Activated naive CD8-positive, alpha-beta T cell (primary cell): ENCODE measurements at regions not wholly inside any gene's neighbourhood (a gene's known extent, or its start where the extent isn't known, plus 50 kb on each side); places are given as distances from the start of the nearest gene placed in this dataset.

Source experiments
- H3K27ac Mint-ChIP-seq: one replicate; pipeline ENCODE4 v1.8.0; 2021; ENCODE audit warnings: mixed read lengths
- H3K27me3 Mint-ChIP-seq: one replicate; pipeline ENCODE4 v1.8.0; 2021; ENCODE audit warnings: mixed read lengths
- H3K36me3 Mint-ChIP-seq: one replicate; pipeline ENCODE4 v1.8.0; 2021; ENCODE audit warnings: mixed read lengths
- H3K4me1 Mint-ChIP-seq: one replicate; pipeline ENCODE4 v1.8.0; 2021; ENCODE audit warnings: low read depth, mixed read lengths
- H3K4me3 Mint-ChIP-seq: one replicate; pipeline ENCODE4 v1.8.0; 2021; ENCODE audit warnings: mild to moderate bottlenecking, mixed read lengths
- H3K9me3 Mint-ChIP-seq: one replicate; pipeline ENCODE4 v1.8.0; 2021; ENCODE audit warnings: low read depth, mixed read lengths

GRCh38 chr2:111710613-111711012 lies 173.4 kb downstream of the ANAPC1 start:
- peaks cover 2% of the 10 kb centered on the region for H3K27me3 Mint-ChIP-seq
- no peak overlapping the region for H3K4me3 Mint-ChIP-seq
- peaks cover 6% of the 10 kb centered on the region for H3K4me1 Mint-ChIP-seq
- H3K36me3 Mint-ChIP-seq: no peaks in the 10 kb centered on the region
- no peaks in the 10 kb centered on the region for H3K9me3 Mint-ChIP-seq
- no peak overlapping the region for H3K27ac Mint-ChIP-seq

DNA sequence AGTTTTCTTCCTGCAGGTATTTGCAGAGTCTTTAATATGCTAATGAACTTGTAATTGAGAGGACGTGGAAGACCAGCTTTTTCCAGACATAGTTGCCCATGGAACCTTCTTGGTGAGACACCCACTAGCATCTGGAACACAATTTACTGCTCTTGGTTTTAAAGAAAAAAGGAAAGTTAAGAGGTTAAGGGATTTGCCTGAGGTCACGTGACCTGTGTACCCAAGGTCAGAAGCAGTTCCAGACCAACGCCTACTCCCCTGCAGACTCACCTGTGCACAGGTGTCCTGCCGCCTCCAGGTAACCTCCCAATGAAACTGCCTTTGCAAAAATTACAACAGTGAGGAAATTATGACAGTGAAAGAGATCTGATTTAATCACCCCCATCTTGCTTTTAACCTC lies 172.7 kb downstream of the ANAPC1 start:
- peaks cover 2% of the 10 kb centered on the region for H3K27me3 Mint-ChIP-seq
- no peaks in the 10 kb centered on the region for H3K9me3 Mint-ChIP-seq
- no peaks in the 10 kb centered on the region for H3K36me3 Mint-ChIP-seq
- no peaks in the 10 kb centered on the region for H3K4me1 Mint-ChIP-seq
- H3K4me3 Mint-ChIP-seq: no peak overlapping the region
- H3K27ac Mint-ChIP-seq: no peak overlapping the region

DNA sequence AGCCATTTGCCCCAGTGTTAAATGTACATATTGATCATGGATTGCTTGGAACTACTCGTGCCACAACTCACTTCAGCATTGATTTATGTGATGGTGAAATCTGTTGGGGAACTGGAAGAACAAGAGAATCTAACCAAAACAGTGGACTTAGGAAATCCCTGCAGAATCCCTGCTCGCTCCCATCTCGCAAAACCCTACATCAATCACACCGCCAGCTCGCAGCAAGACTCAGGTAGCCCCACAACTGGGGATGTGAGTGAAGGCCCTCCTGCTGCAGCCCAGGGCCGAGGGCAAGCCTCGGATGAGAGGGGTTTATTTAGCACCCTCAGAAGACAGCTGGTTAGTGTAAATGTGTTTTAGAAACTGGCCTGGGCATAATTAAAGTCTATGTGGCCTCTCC lies 171.6 kb downstream of the ANAPC1 start:
- Mint-ChIP-seq H3K4me1 (no peaks in the 10 kb centered on the region), H3K4me3 (no peak overlapping the region), H3K27me3 (peaks cover 2% of the 10 kb centered on the region), H3K27ac (no peak overlapping the region), H3K9me3 (no peaks in the 10 kb centered on the region), H3K36me3 (no peaks in the 10 kb centered on the region)

GRCh38 chr2:111712940-111713515 lies 171.0 kb downstream of the ANAPC1 start:
- Mint-ChIP-seq H3K27ac (no peak overlapping the region), H3K9me3 (no peaks in the 10 kb centered on the region), H3K27me3 (no peaks in the 10 kb centered on the region), H3K36me3 (no peaks in the 10 kb centered on the region), H3K4me3 (no peak overlapping the region), H3K4me1 (no peaks in the 10 kb centered on the region)

DNA sequence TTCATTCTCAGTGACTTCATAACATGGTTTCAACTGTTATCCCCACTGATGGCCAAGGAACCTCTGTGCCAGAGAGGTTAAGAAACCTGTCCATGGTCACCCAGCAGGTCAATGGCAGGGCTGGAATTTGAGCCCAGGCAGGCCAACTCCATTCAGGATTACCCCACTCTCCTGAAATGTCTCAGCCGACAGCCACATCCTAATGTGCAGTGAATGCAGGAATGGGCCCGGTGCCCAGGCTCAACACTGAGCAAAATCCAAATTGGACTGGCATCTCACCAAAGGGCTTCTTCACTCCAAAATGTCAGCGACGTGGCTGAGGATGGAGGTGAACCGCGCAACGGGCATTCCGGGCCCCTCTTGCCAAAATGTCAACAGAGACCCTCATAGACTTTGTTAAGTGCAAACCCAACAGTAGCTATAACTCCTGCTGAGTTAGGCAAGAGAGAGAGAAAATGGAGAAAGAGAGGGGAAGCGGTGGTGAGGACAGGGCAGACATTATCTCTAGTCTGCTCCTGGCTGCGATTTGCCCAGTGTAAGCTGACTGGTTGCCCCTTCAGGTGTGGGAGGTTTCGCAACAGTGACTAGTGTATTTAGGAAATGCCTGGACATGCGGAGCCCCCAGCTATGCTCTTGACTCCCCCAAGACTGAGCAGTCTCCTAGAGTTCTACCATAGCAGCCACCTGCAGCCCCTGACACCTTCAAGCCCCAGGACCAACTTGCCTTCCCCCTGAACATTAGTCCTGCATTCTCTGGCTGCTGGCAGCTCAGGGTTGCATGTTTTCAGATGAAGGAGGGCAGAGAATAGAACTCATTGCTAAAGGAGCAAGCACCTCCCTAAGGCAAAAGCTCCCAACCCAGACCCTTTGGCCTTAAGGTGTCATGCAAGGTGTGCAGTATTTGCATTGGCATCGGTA lies 167.7 kb downstream of the ANAPC1 start:
- Mint-ChIP-seq H3K36me3 (no peaks in the 10 kb centered on the region), H3K4me3 (no peak overlapping the region), H3K27me3 (no peaks in the 10 kb centered on the region), H3K9me3 (no peaks in the 10 kb centered on the region), H3K27ac (no peak overlapping the region), H3K4me1 (no peaks in the 10 kb centered on the region)

GRCh38 chr2:111716905-111717775 lies 166.9 kb downstream of the ANAPC1 start:
- no peaks in the 10 kb centered on the region for H3K4me1 Mint-ChIP-seq
- H3K27me3 Mint-ChIP-seq: no peaks in the 10 kb centered on the region
- H3K36me3 Mint-ChIP-seq: no peaks in the 10 kb centered on the region
- no peak overlapping the region for H3K27ac Mint-ChIP-seq
- H3K9me3 Mint-ChIP-seq: no peaks in the 10 kb centered on the region
- no peak overlapping the region for H3K4me3 Mint-ChIP-seq
